GM21786 (cell line): ENCODE measurements at regions not wholly inside any gene's neighbourhood (a gene's known extent, or its start where the extent isn't known, plus 50 kb on each side); places are given as distances from the start of the nearest gene placed in this dataset.
"Not testable (repeated sequence)": the region's sequence is repeated elsewhere in the genome, so short reads cannot be mapped to it uniquely, and the experiment has no call there.

ENCODE experiments used
- ATAC-seq: cut with Tn5 transposase; IDR thresholded peaks from one replicate; pipeline ENCODE4 v1.9.1; 2021; ENCODE audit not compliant: unreplicated experiment

DNA sequence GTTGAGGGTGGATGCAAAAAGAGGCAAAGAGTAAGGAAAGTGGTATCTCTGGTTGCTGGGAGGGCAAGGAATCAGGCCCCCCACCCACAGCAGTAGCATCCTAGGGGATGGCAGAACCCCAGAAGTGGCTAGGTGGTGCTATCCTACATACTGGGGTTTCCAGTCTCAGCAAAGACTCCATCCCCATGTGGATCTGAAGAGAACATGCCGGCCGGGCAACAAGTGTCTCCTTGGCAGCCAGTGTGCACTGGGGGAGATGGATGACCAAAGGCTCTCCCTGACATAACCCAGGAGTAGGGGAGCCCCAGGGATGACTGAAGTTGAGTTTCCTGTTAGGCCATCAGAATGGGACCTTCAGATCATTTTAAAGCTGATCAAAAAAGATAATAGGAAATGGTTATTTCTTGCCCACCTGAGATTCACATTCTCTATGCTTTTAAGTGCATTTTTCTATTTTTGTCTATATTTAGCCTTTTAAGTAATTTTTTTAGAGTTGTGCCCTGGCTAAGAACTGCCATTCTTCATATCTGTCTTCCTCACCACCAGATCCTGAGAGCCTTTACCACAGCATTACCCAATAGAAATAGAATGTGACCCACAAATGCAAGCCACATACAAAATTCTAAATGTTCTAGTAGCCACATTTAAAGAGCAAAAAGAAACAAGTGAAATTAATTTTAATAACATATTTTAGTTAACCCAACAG lies 78.7 kb upstream of the SMIM23 start:
- no peak for ATAC-seq

DNA sequence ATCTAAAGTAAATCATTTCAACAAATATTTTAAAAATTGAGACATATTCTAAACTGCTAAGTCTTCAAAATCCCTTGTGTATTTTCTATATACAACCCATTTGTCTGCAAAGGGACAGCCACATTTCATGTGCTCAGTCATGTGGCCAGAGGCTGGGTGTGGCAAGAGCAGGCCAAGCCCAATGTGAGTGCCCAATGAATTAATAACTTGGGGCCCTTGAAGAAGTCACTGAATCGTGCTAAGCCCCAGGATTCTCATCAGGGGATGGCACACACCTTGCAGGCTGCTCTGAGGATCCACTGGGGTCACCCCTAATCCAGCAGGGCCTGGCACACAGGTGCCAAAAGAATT lies 78.2 kb upstream of the SMIM23 start:
- no peak for ATAC-seq

DNA sequence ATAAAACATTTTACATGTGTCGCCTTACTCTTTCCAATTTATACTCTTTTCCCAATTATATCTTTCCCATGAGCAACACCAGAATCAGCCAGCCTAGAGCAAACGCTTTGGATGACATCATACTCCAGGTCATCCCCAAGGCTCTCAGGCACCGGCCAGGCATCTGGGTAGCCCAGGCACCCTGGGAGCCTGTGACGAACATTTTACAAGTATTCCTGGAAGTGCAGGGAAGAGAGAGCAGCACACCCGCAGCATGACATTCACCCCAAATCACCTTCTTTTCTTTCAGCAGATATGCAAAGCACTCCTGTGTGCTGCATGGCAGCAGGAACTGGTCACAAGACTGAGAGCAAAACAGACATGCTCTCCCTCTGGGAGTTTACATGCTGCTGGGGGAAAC lies 75.7 kb upstream of the SMIM23 start:
- no peak for ATAC-seq

DNA sequence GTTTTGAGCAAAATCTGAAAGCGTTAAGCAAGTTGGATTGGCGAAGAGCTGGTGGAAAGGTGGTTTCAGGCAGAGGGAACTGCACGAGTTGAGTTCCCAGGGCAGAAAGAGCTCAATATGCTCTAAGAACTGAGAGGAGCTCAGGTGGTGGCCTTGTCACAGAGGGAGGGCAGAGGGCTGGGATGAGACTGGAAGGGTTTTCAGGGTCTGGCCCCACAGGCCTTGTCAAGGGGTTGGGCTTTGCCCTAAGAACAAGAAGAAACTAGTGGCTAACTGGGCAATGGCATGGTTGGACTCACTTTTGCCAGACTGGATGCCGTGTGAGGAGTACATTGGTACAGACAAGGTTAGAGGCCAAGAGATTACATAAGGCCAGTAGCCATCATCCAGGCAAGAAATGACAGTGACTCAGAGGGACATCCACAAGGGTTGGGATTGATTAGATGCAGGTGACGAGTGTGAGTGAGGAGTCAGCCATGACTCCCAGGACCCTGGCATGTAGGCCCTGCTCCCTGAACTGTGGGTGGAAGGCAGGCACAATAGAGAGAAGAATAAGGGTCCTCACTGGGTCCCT lies 75.1 kb upstream of the SMIM23 start:
- no peak for ATAC-seq

DNA sequence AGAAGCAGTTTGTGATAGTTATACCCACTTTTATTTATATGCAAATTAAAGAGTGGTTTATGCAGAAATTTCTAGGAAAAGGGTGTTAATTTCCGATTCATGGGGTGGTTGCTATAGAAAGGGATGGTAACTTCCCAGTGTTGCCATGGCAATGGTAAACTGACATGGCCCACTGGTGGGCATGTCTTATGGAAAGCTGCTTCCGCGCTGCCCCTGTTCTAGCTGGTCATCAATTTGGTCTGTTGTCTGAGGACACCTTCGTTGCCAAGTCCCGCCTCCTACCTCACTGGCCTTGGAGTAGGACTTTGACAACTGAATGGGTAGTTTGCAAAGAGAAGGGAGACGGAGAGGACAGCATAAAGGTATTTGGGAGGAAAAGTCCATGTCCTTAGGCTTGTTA lies 74.0 kb upstream of the SMIM23 start:
- ATAC-seq, result no peak

DNA sequence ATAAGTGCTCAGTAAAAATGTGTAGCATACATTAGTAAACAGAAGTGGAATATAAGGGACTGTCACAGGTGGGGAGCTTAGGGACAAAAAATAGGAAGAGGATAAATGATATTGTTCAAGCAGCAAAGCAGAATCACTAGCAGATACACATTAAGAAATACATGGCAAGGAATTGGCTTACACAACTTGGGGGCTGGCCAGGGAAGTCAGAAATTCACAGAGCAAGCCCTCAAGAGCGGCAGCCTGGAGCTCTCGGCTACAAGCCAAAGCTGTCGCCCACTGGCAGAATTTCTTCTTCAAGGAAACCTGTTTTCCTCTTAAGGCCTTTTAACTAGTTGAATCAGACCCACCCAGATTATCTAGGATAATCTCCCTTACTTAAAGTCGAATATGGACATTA lies 73.0 kb upstream of the SMIM23 start:
- ATAC-seq, result no peak

DNA sequence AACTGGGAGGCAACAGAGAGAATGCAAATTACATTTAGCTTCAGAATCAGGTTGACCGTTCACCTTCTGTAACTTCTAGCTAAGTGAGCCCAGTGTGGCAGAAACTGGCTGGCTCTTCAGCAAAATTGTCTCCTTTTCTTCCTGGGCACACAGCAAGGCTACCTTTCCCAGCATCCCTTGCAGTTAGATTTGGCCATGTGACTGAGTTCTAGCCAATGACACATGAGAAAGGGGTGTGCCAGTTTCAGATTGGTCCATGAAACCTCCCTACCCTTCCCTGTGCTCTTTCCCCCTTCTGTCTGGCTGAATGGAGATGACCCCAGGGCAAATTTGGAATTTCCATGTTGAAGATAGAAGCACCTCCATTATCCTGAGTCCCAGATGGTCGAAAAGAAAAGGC lies 72.5 kb upstream of the SMIM23 start:
- no peak for ATAC-seq

DNA sequence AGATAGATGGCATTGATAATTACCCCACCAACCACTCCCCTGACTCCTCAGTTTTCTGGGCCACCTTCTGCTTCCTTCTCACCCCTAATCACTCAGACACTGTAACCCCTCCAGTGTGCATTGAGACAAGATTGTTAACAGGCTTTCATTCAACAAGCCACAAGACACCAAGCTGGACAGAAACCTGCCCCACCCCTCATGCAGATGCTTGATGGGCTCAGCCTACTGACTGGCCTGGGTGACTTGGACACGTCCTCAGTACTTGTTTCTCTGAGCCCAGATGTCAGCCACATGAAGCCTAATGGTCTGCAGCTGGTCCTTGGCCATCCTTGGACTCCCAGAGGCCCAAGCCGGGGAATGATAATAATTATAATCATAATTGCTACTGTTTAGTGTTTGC lies 71.4 kb upstream of the SMIM23 start:
- ATAC-seq, result no peak

DNA sequence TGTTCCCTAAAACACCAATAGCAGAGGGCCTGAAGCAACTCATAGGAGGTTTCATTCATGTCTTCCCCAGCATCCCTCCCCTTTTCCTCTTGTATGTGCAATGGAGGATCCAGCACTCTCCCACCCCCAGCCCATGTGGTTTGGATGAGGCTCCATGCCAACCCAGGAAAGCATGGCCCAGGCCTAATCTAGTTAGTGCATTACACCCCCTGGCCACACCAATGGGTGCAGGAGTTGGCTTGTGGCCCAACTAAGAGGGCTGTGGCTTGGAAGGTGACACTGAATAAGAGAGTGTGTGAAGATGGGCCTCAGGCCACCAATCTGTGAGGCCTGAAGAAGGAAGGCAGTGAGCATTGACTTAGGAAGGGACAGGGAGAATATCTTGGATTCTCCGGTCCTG lies 70.8 kb upstream of the SMIM23 start:
- ATAC-seq, result no peak

DNA sequence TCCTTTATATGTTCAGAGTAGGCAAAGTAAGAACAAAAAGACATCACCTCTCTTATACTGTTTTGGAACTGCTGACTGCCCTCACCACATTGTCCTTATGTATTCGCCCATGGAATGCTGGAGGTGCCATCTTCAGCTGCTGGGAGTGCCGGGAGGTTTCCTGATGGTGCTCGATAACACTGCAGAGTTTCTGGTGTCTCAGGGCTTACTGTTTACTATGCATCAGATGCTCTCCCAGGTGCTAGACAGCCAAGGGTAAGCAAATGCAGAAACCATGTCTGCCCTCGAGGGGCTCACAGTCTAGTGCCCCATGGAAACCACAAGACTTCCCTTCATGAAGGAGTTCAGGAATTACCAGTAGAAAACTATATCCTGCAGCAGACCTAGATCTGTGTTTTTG lies 70.1 kb upstream of the SMIM23 start:
- no peak for ATAC-seq

DNA sequence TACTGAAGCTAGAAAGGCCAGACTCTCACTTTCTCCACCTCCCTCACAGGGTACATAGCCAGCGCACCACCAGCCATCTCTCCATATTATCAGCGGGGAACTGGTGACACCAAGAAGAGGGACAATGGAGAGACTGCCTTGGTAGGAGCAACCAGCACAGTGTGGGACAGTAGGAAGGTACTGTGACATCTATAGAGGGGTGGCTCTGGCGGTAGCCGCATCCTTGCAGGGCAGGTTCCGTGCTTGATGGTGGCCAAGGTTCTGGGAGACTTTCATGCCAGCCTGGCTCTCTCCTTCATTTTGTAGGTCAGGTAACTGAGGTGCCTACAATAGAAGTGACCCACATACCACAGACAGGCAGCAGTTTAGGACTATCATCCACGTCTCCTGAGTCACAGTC lies 65.5 kb upstream of the SMIM23 start:
- ATAC-seq, result no peak

DNA sequence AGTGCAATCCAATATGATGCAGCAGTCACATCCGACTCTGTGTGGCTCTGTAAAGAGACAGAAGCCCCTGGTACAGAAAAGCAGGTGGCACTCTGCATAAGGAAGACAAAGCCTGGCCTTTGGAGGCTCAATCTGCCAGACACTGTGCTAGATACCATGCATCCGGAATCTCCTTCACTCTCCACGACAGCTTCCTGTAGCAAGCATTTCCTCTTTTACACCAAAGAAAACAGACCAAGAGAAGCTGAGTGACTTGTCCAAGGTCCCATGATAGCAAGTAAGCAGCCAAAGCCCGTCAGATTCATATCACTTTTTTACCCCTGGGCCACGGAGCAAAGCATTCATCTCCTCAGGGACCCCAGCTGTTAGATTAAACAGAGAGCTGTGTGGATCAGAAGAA lies 64.2 kb upstream of the SMIM23 start:
- ATAC-seq, result no peak

DNA sequence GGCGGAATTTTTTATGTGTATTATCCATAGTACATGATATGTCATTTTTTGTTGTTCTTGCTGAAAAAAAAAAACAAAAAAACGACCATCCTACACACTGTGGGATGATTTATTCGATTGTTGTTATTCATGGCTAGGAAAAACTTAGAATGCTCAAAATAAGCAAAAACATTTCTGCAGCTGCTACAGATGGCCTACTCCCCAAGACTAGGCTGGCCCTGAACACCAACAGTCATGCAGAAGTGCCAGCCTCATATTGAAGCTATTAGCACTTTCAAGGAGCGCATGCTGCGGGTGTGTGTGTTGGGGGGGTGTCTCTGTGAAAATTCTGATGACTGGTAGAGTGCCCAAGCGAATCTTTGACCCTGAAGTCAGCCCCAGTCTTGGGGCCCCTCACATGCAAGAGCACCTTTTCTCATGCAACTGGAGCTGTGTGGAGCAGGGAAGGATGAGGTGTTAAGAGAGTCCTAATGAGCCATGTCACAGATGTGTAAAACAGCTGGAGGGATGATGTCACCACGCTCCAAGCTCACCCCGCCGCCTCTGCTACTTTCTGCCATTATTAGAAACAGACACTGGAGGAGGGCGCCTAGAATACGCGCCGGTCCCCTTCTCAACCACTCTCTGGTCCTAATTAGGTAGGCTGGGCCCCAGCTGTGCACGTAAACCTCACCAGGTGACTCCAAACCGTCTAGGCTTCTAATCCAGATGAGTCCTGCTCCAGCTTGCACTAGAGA lies 61.0 kb upstream of the SMIM23 start:
- ATAC-seq, result no peak

DNA sequence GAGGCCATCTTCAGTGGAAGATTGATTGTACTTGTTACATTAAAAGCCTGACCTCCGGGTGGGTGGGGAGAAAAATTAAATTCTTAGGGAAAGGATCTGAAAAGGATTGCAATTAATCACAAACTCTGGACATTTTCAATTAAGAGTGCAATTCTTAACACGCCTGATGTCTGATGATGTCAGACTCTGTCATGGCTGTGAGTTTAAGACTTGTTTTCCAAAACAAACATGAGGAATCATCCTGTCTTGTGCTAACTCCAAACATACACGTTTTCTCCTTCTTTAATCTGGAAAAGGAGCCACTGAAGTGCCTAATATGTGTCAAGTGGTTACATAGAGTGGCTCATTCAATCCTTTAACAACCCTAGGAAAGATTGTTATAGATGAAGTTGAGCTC lies 60.4 kb upstream of the SMIM23 start:
- ATAC-seq, result no peak

DNA sequence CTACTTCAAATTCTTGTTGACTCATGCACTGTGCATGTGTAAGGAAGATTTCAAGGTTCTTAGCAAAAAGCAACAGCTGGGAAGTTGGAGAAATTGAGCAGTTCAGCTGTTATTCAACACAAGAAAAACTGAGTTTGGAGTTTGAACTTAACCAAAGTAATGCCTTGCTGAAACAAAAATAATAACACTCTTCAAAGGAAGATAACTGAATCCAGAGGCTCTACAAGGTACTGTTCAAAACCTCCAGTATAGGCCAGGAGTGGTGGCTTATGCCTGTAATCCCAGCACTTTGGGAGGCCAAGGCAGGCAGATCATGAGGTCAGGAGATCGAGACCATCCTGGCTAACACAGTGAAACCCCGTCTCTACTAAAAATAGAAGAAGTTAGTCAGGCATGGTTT lies 58.8 kb upstream of the SMIM23 start:
- not testable (repeated sequence) for ATAC-seq

DNA sequence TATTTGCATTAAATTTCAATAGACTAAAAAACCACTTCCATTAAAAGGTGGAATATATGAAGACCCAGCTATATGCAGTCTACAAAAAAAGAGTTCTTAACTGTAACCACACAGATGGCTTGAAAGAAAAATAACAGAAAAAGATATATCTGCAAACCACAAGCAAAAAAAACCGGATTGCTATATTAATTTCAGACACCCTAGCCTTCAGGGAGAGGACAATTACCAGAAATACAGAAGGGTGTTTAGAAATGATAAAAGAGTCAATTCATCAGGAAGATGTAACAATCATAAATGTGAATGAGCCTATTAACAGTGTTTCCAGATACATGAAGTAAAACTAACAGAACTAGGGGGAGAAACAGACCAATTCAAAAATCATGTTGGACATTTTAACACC lies 56.9 kb upstream of the SMIM23 start:
- ATAC-seq, result no peak
